ENCODE measurements at regions not wholly inside any gene's neighbourhood (a gene's known extent, or its start where the extent isn't known, plus 50 kb on each side); places are given as distances from the start of the nearest gene placed in this dataset.
A peak's percentile ranks its signal among the peaks of the same experiment; 100 is the strongest.

DNA sequence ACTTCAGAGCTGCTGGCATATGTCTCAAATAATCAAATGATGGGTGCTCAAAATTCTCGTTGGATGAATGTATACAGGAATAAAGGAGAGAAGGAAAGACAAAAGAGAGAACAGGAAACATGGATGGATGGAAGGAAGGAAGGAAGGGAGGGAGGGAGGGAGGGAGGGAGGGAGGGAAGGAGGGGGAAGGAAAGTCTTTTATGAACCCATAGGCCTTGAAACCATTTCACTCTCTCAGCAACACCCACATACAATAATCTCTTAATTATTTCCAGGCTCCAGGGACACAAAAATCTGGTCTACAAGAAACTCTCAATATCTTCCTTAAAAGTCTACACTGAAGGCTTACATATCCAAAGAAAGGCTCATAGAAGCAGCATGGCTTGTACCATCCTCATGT is 363.4 kb upstream of the TMPO start:
- no peak for DNase-seq (ENCODE audit: low read depth)
- TF ChIP-seq, protein P1, sequence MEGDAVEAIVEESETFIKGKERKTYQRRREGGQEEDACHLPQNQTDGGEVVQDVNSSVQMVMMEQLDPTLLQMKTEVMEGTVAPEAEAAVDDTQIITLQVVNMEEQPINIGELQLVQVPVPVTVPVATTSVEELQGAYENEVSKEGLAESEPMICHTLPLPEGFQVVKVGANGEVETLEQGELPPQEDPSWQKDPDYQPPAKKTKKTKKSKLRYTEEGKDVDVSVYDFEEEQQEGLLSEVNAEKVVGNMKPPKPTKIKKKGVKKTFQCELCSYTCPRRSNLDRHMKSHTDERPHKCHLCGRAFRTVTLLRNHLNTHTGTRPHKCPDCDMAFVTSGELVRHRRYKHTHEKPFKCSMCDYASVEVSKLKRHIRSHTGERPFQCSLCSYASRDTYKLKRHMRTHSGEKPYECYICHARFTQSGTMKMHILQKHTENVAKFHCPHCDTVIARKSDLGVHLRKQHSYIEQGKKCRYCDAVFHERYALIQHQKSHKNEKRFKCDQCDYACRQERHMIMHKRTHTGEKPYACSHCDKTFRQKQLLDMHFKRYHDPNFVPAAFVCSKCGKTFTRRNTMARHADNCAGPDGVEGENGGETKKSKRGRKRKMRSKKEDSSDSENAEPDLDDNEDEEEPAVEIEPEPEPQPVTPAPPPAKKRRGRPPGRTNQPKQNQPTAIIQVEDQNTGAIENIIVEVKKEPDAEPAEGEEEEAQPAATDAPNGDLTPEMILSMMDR (IDR thresholded peaks at IDR 0.05; ENCODE audit: insufficient read depth, low read depth, low read length) = no peak
- H3K4me3 ChIP-seq (ENCODE audit: low read depth, low read length) = no peak overlapping the region

DNA sequence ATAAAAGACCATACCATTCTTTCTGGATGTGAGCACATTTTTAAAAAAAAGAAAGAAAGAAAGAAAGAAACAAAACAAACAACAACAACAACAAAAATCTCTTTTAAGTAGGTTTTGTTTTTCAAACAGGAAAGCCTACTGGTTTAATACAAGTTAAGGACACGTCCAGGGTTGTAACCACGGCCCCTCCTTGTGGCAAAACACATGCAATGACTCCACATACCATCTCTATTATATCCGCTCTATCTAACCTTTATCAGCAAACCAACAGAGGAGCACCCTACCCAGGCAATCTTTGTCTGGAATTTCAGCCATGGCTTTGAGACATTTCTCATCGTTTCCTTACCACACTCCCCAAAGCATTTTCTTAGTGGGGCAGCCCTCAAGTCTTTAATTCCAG is 360.5 kb upstream of the TMPO start:
- no peak overlapping the region for H3K4me3 ChIP-seq (ENCODE audit: low read depth, low read length)
- peak; percentile 4 for DNase-seq (ENCODE audit: low read depth)
- TF ChIP-seq, protein P1 (IDR thresholded peaks at IDR 0.05; ENCODE audit: insufficient read depth, low read depth, low read length) = peak; percentile 24

DNA sequence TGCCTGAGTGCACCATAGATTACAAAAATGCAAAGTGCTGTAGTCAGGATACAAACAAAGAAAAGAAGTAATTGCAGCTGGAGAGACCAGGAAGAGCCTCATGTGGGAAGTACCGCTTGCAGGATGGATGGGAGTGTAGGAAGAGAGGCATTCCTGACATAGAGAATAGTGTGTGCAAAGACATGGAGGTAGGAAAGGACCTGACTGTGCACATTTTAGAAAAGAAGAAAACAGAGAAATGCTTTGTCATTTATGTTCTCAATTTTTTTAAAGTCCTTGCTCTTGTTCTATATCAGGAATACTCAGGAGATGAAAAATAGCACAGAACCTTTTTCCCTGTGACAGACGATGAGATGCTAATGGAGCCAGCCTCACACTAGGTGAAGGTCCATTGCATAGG is 358.7 kb upstream of the TMPO start:
- TF ChIP-seq, protein P1 (IDR thresholded peaks at IDR 0.05; ENCODE audit: insufficient read depth, low read depth, low read length) = no peak
- H3K4me3 ChIP-seq (ENCODE audit: low read depth, low read length) = no peak overlapping the region
- DNase-seq (ENCODE audit: low read depth) = no peak

DNA sequence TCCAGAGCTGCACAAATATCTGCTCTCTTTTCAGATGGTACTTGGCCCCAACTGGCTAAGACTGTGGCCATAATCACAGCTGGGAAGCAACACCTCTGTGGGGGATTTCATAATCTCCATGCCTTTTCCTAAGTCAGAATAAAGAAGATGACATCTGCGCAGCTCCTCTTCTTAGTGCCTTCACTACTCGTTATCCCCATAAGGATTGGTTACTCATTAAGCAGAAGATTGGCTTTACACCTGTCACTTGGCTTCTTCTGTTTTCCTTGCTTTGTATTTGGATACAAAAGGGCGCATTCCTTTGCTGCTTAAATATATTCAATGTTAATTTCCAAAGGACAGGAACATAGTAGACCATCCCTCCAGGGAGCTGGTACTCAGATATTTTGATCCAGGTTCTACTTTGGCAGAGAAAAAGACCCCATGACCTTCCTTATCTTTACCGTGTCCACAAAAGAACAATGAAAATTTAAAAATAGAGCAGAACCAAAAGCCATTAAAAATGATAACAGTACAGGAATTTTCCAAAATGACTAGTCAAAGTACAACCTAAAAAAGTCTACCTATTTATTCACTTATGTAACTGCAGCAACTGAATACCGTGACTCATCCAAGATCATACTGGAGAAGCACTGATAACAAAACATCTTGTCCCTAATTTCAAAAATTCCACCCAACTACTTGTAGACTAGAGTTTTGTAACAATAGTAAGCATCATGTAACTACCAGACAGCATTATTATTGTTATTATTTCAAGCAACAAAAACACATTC is 352.3 kb upstream of the TMPO start:
- TF ChIP-seq, protein P1 (IDR thresholded peaks at IDR 0.05; ENCODE audit: insufficient read depth, low read depth, low read length) = no peak
- no peak overlapping the region for H3K4me3 ChIP-seq (ENCODE audit: low read depth, low read length)
- no peak for DNase-seq (ENCODE audit: low read depth)

DNA sequence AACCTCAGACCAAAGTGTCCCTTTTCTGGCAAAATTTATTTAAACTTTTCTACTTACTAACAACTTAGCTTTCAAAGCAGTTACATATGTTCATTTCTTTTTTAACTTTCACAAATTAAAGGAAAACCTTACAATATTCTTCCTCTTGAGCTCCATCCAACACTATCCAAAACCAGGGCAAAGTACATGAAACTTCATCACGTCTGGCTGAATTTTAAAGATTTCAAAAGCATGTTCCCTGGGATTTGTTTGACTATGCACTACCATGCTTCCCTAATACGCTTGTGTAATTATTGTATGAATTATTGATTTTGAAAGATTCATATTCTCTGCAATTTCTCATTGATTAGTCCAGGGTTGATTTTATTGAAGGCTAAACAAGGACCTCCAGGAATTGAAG is 343.1 kb upstream of the TMPO start:
- no peak for DNase-seq (ENCODE audit: low read depth)
- no peak overlapping the region for H3K4me3 ChIP-seq (ENCODE audit: low read depth, low read length)
- TF ChIP-seq, protein P1 (IDR thresholded peaks at IDR 0.05; ENCODE audit: insufficient read depth, low read depth, low read length) = no peak

DNA sequence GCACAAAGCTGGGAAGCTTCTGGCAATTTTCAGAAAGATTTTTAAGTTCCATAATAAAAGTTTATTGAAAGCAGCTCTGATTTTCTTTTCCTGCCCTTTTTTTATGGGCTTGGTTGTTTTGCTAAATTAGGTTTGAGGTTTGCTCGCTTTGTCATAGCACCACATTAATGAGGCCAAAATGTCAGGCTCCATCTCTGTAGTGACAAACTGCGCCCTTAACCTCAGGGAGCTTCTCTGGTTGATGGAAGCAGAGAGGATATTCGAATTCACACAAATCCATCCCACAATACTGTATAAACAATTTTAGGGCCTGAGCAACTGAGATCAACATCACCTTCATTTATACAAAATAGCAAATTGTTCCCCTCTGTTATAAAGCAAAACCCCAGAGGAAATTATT is 342.6 kb upstream of the TMPO start:
- H3K4me3 ChIP-seq (ENCODE audit: low read depth, low read length) = no peak overlapping the region
- TF ChIP-seq, protein P1 (IDR thresholded peaks at IDR 0.05; ENCODE audit: insufficient read depth, low read depth, low read length) = no peak
- DNase-seq (ENCODE audit: low read depth) = no peak

Data from fibroblast of villous mesenchyme (primary cell).